GM21529 (cell line): ENCODE measurements at regions not wholly inside any gene's neighbourhood (a gene's known extent, or its start where the extent isn't known, plus 50 kb on each side); places are given as distances from the start of the nearest gene placed in this dataset.
"Not testable (repeated sequence)": the region's sequence is repeated elsewhere in the genome, so short reads cannot be mapped to it uniquely, and the experiment has no call there.

ENCODE experiments used
- ATAC-seq: cut with Tn5 transposase; IDR thresholded peaks from one replicate; pipeline ENCODE4 v1.9.1; 2021; ENCODE audit not compliant: unreplicated experiment

DNA sequence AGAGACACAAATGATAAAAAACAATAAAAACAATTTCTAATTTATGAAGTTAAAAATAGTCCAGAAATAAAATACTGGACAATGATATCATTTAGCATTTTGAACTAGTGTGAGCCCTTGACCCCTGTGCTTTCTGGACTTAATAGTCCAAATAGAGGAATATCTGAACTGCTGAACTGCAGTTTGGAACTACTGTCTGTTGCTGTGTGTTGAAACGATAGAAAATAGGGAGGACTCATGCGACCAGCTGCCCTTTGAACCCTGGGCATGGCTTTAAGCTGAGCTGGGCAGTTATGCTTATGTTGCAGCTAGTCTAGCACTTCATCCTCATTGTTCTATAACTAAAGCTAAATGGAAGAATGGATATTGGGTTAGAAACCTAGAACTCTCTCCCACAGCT lies 99.5 kb downstream of the FMR1NB start:
- no peak for ATAC-seq

DNA sequence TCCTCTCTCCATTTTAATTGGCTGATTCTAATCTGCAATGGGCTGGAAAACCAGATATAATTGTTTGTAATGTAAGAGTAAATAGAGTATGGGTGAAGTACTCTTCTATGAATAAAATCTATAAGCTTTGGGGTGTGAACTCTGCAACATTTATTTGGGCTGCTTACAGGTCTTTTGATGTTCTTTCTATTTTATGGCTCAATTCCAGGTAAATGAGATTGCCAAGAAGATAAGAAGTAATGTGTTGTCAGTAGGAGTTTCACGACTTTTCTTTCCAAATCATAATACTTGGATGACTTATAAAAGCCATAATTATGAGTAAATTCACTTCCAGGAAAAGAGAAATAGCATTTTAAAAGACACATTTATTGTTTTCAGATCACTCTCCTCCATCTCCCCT lies 103.5 kb downstream of the FMR1NB start:
- no peak for ATAC-seq

DNA sequence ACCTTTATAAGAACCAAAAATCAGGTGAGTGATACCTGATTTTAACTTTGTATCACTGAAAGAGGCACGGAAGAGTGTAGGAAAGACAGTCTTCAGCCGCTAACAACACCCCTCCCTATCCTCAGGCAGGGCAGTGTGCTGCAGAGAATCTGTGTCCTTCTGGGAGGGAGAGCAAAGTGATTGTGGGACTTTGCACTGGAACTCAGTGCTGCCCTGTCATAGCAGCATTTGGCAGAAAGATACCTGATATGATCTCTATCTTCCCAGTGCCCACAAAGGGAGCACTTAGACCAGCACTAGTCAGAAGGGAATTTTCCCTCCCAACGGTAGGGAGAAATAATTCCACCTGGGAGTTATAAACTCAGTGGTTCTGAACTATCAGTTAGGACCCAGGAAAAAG lies 139.0 kb downstream of the FMR1NB start:
- ATAC-seq: no peak

DNA sequence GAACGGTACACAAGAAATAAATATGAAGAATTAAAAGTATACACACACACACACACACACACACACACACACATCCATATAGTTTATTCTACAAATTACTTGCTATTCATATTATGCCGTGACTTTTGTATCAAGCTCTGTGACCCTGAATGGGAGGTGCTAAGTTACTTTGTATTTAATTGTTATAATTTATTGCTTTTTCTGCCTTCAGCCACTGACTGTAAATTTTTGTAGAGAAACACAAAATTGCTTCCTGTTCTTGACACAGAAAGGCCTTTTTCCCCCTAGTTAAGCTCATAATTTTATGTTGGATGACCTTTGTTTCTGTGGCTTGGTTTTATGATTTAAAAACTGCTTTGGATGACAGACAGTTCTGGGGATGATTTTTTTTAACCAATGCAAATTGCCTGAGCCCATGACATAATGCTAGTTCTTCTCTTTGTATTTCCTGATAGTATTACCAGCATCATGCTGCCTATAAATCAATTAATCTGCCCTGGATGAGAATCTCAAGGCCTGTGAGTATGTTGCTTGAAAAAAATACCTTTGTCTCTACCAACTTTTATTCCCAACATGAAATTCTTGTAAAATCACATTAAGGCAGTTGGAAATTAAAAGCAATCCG lies 140.0 kb downstream of the FMR1NB start:
- no peak for ATAC-seq

DNA sequence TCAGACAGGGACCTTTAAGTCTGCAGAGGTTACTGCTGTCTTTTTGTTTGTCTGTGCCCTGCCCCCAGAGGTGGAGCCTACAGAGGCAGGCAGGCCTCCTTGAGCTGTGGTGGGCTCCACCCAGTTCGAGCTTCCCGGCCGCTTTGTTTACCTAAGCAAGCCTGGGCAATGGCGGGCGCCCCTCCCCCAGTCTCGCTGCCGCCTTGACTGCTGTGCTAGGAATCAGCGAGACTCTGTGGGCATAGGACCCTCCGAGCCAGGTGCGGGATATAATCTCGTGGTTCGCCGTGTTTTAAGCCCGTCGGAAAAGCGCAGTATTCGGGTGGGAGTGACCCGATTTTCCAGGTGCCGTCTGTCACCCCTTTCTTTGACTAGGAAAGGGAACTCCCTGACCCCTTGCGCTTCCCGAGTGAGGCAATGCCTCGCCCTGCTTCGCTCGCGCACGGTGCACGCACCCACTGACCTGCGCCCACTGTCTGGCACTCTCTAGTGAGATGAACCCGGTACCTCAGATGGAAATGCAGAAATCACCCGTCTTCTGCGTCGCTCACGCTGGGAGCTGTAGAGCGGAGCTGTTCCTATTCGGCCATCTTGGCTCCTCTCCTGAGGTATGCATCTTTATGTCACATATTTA lies 147.9 kb downstream of the FMR1NB start:
- not testable (repeated sequence) for ATAC-seq

DNA sequence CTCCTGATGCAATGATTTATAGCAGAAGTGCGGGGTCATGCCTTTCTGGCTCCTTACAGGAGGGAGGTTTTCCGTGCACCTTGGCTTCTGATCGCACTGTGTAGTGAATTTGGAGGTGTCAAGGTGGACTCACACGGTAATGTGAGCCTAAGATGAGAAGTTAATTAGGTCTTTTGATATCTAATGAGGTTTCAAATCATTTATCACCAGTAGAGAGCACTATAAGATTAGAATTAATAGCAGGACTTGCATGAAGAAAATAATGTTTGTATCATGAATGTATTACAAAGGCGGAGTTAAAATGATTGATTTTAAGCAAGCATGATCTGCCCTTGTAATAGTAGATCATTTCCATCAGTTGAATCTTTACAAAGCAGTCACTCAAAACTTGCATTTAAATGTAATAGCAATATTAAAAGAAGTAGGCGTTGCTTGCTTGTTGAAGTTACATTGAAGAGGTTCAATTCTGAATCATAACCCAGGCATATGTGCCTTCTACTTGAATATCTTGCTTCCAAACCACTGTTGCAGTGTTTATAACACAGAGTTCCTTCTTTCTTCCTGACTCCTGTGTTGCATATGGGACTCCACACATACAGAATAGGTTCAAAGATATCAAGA lies 152.1 kb downstream of the FMR1NB start:
- no peak for ATAC-seq

DNA sequence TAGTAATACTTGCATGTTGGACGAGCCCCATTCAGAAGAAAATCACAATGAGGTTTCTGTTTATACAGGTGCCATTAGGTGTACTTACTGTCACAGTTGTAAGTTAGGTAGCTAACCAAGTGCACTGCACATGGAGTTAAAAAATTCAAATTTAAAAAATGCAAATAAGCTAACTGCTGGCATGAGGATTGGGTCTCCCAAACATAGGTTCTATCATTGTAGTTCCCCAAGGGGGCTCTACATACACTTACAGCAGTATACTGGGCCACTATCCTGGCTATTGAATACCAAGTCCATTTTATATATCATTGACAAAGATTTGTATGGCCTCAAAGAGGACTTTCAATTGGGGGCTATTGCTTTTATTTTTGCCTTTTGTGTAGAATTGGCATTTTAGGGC lies 153.4 kb downstream of the FMR1NB start:
- ATAC-seq: no peak

DNA sequence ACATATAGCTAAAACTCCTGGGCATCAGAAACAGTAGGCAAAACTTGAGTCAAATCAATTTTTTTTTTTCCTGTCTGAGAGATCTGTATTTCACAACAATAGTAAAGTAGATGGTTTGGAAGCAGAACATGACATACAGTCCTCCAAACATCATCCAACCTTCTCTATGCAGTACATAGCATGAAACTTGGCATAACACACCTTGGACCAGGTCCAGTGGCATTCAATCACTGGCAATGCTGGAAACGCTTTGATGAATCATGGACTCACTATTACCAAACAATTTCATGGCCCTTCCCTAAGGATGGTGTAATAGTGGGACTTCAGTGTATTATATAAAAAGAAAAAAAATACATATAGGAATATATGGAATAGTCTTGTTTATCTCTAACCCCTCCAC lies 154.6 kb downstream of the FMR1NB start:
- no peak for ATAC-seq

DNA sequence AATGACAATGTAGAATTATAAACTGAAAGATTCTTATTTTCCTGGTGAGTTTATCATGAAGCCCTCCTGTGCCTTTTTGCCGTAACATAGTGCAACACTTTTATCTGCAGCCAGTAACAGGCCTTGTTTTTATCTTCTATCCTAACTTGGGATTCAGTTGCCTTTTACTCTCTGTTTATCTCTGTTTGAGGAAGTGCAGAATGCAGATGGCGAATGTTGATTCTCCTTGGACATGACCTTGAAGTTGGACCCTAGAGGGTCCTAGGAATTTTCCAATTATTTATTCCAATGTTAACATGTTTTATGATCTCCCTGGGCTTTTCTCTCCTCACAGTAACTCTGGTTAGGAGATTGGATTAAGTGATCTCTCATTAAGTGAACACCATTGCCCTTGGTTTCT lies 165.0 kb downstream of the FMR1NB start:
- no peak for ATAC-seq

DNA sequence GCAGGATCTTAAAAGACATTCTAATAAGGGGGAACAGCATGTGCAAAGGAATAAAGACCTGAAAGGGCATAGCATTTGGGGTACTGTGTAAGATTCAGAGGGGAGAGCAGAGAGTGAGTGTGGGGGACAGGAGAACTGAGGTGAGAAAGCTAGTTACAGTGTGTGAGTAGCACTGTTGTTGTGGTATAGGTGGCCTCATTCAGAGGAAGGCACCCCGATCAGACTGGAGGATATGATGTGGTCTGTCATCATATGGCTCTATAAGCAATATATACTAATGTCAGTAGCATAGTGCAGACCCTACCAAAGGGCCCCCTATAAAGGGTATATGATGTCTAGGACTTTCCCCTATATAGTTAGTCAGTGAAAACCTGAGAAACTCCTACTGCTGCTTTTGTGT lies 175.8 kb downstream of the FMR1NB start:
- ATAC-seq: no peak

DNA sequence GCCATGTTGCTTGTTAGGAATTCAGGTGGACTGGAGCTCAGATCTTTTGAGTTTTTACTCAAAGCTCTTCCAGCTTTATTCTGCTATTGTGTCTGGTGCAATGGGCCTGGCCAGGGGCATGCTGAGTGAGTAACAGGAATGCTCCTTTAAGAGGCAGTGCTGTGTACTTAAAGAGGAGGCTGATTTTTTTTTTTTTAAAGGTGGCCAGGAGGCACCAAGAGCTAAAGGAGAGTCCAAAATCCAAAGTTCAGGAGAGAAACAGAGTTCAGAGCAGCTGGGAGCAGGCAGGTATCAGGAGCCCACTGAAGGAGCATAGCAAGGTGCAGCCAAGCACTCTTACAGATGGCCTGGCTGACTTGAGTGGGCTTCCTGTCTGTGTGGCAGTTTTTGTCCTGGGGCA lies 178.7 kb downstream of the FMR1NB start:
- ATAC-seq: no peak

DNA sequence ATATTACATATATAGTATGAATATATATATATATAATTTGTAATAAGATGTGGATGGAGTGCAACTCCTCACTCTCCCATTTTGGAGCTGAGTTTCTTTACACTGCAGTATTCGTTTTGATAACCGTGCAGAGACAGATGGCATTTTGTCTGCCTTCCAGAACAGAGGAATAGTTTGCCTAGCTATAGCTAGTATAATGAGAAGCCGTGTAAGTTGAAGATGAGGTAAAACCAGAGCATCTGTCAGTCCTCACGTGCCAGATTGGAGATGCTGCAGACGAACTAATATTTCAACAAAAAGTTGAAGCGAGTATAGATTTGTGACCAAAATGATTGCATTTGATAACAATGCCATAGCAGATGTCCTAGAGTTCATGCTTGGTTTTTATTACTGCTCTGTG lies 180.6 kb downstream of the FMR1NB start:
- no peak for ATAC-seq

DNA sequence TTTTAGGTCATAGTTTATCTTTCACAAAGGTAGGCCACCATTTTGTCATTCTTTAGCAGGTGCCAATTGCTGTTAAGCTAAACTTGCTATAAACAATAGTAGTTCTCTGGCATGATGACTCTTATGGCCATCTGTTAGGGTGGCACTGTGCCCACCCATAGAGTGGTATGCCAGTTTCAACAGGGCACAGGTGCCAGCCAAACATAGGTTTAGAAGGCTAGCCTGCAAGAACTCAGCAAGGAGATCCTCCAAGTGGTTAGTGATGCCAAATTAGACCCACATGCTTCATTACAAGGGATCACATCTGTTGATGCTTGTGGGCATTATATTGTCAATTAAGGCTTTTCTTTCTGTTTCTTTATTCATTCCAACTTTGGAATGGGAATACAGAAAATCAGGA lies 204.5 kb downstream of the FMR1NB start:
- no peak for ATAC-seq

DNA sequence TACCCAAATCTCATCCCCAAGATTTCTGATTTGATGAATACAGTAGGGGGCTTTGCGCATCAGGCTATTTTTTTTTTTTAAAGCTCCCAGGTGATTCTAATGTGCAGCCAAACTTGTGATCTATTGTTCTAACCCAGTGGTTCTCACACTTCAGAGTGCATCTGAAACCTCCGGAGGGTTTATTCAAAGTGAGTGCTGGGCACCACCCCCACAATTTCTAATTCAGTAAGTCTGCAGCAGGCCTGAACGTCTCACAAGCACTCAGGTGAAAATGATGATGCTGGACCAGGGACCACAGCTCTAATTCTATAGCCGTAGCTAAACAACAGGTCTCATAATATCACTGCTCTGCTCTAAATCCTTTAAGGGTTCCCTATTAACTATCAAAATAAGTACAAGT lies 211.4 kb downstream of the FMR1NB start:
- ATAC-seq: no peak

DNA sequence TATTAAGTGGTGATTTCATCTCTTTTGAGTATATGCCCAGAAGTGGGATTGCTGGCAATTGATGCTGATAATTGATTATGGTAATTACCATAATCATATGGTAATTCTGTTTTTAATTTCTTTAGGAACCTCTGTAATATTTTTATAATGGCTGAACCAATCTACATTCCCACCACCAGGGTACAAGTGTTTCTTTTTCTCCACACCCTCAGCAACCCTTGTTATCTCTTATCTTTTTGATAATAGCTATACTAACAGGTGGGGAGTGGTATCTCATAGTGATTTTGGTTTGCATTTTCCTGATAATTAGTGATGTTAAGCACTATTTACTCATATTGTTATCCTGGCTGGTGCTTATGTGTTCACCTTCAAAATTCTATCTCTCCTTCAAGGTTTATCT lies 212.6 kb downstream of the FMR1NB start:
- no peak for ATAC-seq

DNA sequence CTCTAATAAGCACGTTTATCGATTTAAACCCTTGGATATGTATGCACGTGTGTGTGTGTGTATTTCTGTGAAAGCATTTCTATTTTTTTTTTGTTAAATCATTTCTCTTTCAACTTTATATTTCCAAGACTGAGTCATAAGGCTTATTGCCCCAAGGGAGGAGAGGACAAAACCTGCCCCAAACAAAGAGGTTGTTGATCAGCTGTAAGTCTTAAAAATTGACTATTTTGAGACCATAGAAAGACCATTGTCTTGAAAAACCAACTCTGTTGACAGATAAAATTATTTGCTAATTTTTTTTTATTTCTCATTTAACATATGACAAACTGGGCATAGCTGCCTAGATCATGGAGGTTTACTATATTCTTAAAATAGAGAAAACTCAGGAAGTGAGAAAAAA lies 222.4 kb downstream of the FMR1NB start:
- ATAC-seq: no peak

DNA sequence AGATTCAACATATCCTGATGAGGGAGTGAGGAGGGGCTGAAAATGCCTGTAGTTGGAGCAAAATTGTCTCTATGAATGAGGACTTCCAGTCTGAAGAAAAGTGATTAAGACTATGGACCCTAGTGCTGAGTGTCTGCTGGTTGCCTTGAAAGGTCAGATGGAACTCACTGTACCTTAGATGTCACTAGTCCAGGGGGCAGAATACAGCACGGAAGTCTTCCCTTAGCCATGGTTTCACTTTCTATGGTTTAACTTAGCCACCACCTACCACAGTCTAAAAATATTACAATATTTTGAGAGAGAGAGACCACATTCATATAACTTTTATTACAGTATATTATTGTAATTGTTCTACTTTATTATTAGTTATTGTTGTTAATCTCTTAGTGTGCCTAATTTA lies 223.1 kb downstream of the FMR1NB start:
- ATAC-seq: no peak

DNA sequence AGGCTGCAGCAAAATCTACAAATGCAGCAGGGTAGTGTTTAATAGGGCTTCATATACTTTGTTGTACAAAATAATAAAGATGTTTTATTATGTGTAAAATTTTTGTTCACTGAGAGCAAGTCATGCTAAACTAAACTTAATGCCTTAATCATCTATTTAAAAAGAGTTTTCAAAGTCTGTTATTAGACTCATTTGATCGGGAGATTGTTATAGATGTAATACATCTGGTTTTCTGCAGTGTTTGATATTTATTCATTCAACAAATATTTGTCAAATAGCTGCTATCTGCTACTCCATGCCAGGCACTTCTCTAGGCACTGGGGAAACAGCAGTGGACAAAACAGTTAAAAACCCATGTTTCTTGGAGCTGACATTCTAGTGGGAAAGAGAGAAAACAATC lies 233.6 kb downstream of the FMR1NB start:
- ATAC-seq: no peak

DNA sequence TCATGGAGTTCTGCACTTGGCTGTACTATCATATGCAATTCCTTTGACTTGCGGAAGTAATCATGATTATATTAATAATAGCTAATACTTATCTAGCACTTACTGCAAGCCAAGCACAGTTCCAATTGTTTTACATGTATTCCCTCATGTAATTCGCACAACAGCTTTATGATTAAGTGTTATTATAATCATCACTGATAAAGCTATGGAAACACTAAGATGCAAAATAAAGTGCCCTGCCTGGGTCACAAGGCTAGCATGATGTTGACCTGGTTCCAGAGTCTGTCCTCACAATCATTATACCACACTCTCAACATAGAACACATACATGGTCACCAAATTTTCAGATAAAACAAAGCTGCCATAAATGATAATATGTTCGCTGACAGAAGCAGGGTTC lies 234.6 kb downstream of the FMR1NB start:
- ATAC-seq: no peak

DNA sequence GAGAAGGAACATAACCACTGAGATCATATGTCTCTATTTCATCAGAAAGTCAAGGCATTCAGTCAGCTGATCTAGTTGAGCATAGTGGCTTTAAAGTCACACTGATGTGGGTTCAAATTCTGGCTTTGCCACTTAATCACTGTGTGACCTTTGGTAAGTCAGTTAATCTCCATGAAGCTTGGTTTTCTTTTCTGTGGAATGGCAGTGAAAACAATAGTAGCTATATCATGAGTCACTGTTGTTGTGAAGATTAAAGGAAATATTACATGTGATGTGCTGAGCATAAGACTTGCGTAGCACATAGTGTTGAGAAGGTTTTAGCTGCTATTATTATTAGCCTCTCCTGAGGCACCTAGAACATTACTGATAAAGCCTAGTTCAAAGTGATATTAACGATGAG lies 242.2 kb downstream of the FMR1NB start:
- no peak for ATAC-seq

DNA sequence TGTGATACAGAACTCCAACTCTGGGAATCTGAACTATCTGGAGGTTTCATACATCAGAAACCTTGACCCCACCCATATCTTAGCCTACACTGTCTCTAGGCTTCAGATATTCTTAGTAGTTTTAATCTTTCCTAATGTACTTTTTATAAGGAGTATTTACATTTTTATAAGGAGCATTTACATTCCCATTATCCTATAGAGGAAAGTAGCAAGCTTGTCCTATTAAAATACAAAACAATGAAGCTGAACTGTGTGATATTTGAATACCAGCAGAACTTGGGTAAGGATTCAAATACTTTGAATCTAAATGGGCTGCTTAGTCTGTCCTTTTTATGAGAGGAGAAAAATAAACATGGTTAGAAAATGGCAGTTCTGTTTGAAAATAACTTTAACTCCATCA lies 247.4 kb downstream of the FMR1NB start:
- ATAC-seq: no peak

DNA sequence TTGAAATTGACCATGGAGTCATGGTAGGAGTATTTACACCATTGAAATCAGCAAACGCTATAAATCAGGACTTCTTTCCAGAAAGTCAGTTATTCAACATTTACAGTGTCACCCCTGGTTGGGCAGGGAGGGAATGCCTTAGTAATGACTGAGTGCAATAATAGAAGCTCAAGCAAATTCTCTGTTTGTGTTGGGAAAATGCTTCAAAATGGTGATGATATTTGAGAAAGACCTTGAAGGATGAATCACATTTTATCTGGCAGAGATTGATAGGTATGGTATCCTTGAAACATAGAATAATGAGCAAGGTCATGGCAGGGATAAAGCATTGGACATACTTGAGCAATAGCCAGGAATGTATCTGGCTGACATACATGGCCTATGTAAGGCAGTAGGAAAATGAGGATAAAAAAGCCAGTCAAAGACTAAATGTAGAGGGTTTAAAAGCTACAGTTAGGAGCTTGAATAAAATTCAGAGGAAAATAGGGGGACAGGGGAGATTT lies 248.7 kb downstream of the FMR1NB start:
- ATAC-seq: no peak

DNA sequence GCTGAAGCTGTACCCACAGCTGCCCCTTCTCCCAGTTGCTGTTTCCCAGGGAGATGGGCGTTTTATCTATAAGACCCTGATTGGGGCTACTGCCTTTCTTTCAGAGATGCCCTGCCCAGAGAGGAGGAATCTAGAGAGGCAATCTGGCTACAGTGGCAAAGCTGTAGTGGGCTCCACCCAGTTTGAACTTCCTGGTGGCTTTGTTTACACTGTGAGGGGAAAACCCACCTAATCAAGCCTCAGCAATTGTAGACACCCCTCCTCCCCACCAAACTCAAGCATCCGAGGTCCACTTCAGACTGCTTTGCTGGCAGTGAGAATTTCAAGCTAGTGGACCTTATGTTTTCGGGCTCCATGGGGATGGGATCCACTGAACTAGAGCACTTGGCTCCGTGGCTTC lies 240.4 kb upstream of the AFF2 start:
- no peak for ATAC-seq
